Islet of Langerhans (tissue), 1 donor: ENCODE measurements at regions not wholly inside any gene's neighbourhood (a gene's known extent, or its start where the extent isn't known, plus 50 kb on each side); places are given as distances from the start of the nearest gene placed in this dataset.
"Not testable (repeated sequence)": the region's sequence is repeated elsewhere in the genome, so short reads cannot be mapped to it uniquely, and the experiment has no call there.

Source experiments
- FAIRE-seq: peaks from one replicate; lab custom pipeline; 2011; peaks lifted over from hg19 to GRCh38; lab: Jason Lieb, UNC

DNA sequence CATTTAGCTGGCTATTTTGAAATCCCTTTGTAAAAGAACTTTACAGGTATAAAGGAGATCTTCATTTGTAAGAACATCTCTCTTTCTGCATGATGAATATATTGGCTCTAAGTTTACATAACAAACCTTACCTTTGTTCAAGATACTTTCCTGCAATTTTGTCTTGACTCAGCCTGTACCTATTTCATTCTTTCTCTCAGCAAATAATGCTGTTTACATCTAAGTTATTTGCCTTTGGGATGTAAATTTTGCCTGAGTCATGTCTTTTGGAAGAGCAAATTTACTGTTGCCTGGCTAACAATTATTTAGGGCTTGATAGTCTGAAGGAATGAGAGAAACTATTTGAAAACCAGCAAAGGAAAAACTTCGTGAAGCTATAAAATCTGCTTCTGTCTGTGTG, 210.4 kb upstream of the TGIF2LY start:
- not testable (repeated sequence) for FAIRE-seq

DNA sequence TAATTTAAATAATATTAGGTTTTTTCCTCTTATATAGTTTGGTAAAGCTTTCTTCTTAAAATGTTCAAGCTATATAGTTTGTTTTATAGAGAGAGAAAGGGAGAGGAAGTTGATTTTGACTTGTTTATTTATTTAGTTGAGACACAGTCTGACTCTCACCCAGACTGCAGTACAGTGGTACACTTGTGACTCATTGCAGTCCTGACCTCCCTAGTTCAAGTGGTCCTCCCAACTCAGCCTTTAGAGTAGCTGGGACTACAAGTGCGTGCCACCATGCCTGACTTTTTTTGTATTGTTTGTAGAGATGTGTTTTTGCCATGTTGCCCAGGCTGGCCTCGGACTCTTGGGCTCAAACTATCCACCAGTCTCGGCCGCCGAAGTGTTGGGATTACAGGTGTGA, 187.4 kb upstream of the TGIF2LY start:
- FAIRE-seq = not testable (repeated sequence)

GRCh38 chrY:3404241-3404640, 174.6 kb upstream of the TGIF2LY start:
- FAIRE-seq = not testable (repeated sequence)

- not testable (repeated sequence) for FAIRE-seq
Observed at GRCh38 chrY:3405585-3405984, 173.3 kb upstream of the TGIF2LY start.

DNA sequence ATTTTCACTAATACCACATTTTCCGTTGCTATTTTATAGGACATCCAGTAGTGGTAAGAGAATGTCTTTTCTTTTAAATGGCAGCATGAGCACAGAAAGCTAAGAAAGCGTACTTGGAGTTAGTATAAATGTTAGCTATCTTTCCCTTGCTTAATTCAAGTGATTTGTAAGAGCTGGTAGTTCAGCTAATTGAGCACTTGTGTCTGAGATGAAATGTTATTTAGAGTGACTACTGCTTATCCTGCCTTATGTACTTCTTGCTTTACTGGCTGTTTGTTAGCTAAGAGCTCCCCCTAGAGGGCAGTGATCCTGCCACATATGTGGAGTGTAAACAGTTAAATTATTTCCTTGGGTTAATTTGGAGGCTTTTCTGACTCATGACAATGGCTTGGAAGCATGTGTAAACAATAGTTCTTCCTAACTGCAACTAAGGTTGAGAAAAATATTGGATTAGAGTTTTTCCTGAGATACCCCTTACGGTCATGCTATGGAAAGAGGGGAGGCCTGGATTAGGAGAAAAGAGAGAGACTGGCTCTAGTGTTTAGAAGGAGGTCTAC, 171.9 kb upstream of the TGIF2LY start:
- not testable (repeated sequence) for FAIRE-seq

DNA sequence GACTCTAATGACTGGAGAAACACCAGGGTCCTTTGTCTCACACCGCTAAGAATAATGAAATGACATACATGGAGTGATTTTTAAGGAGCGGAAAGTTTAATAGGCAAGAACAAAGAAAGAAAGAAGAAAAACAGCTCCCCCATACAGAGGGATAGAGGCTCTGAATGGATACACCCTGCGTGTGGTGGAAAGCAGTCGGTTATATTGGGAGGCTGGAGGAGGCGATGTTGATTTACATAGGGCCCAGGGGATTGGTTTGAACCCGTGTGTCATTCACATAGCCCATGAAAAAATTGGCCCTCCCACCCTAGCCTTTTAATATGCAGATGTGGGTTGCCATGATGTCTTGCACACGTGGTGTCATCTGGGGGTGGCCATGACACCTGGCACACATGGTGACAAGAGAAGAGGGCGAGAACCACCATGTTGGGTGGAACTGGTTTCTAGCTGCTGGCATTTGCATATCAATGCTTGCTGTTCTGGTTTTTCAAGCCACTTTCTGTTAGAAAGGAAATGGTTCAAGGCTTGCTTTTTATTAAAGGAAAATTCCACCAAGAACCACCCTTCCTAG, 168.5 kb upstream of the TGIF2LY start:
- FAIRE-seq = not testable (repeated sequence)
